Common myeloid progenitor, CD34-positive (primary cell): ENCODE measurements at regions not wholly inside any gene's neighbourhood (a gene's known extent, or its start where the extent isn't known, plus 50 kb on each side); places are given as distances from the start of the nearest gene placed in this dataset.

ENCODE experiments used
- CTCF ChIA-PET: fragments of 350-600 bp; sonication (Branson Sonifier 250); formaldehyde crosslinking; loops from one replicate; lab custom pipeline; 2021; ENCODE audit warnings: antibody characterized with exemption; lab: Charles Lee
- POLR2A ChIA-PET: fragments of 350-600 bp; sonication (Branson Sonifier 250); formaldehyde crosslinking; loops from one replicate; lab custom pipeline; 2021; ENCODE audit warnings: antibody characterized with exemption; lab: Charles Lee
- DNase-seq, 3 donors: peaks; one replicate each; pipeline versions ENCODE4 v3.0.0 to v3.0.0-alpha.2; 2013
- H3K27ac ChIP-seq, 2 experiments: 1 replicate in 1 of 2; 2 replicates in 1 of 2; pipeline ENCODE4 v1.7.0; 2013; ENCODE audit warnings: inconsistent platforms in 2 of 2, low read length in 2 of 2, mild to moderate bottlenecking in 2 of 2, low read depth in 1 of 2, moderate library complexity in 1 of 2; ENCODE audit not compliant: severe bottlenecking in 2 of 2, insufficient read depth in 1 of 2, poor library complexity in 1 of 2
- H3K27me3 ChIP-seq, 5 experiments: replicated peaks in 2 of 5; 1 replicate in 3 of 5; 2 replicates in 2 of 5; pipeline versions ENCODE4 v1.6.1 to v1.7.0; 2013; ENCODE audit warnings: low read length in 4 of 5, mild to moderate bottlenecking in 2 of 5, moderate library complexity in 2 of 5, inconsistent platforms in 1 of 5; ENCODE audit not compliant: insufficient read depth in 5 of 5, control insufficient read depth in 4 of 5
- H3K36me3 ChIP-seq, 4 experiments: 1 replicate in 2 of 4; 2 replicates in 2 of 4; pipeline versions ENCODE4 v1.6.1 to v1.7.0; 2013; ENCODE audit warnings: low read length in 3 of 4, control low read depth in 1 of 4, mild to moderate bottlenecking in 1 of 4; ENCODE audit not compliant: control insufficient read depth in 4 of 4, insufficient read depth in 4 of 4
- H3K4me1 ChIP-seq, 4 experiments: 1 replicate in 3 of 4; 2 replicates in 1 of 4; pipeline versions ENCODE4 v1.6.1 to v1.7.1; 2013; ENCODE audit warnings: low read length in 3 of 4, mild to moderate bottlenecking in 3 of 4, control low read depth in 1 of 4, inconsistent platforms in 1 of 4, moderate library complexity in 1 of 4; ENCODE audit not compliant: control insufficient read depth in 4 of 4, insufficient read depth in 4 of 4; ENCODE audit errors: control extremely low read depth in 1 of 4
- H3K4me3 ChIP-seq, 7 experiments: 1 replicate in 4 of 7; 2 replicates in 3 of 7; pipeline versions ENCODE4 v1.5.1 to v1.7.0; 2013; ENCODE audit warnings: mild to moderate bottlenecking in 7 of 7, low read length in 6 of 7, moderate library complexity in 6 of 7, inconsistent platforms in 2 of 7, low read depth in 2 of 7, control low read depth in 1 of 7; ENCODE audit not compliant: insufficient read depth in 4 of 7, control insufficient read depth in 1 of 7; ENCODE audit errors: extremely low read depth in 1 of 7
- H3K9me3 ChIP-seq, 5 experiments: 1 replicate in 4 of 5; 2 replicates in 1 of 5; pipeline versions ENCODE4 v1.6.1 to v1.7.1; 2013; ENCODE audit warnings: low read length in 4 of 5, mild to moderate bottlenecking in 2 of 5, inconsistent platforms in 1 of 5, low read depth in 1 of 5, moderate library complexity in 1 of 5; ENCODE audit not compliant: control insufficient read depth in 4 of 5, insufficient read depth in 2 of 5; ENCODE audit errors: control extremely low read depth in 1 of 5
- WGBS: methylation state at CpG from one replicate; pipeline ENCODE4 v1.1.5; 2013; ENCODE audit not compliant: insufficient coverage; 5-methylcytosine and 5-hydroxymethylcytosine counted together

- Histone ChIP-seq H3K4me3 (no peak overlapping the region), H3K4me1 (peaks cover 2 to 43% (median 30%) of the 10 kb centered on the region in 4 experiments), H3K27ac (no peak overlapping the region), H3K36me3 (no peaks in the 10 kb centered on the region), H3K27me3 (no peaks in the 10 kb centered on the region), H3K9me3 (peaks cover 0 to 3% (median 0%) of the 10 kb centered on the region in 5 experiments)
- POLR2A ChIA-PET, result no interaction called here
- CTCF ChIA-PET, result interaction anchor here (1.0 to 4.9 kb wide), 11 partner anchors 15 to 328 kb away, joined by 3 to 22 read pairs (median 5); no protein-coding TSS in a partner anchor
- WGBS, result 88% methylated on average over 6 of the region's 9 CpGs
- no peak for DNase-seq
Observed at GRCh38 chr18:23359421-23359820, 93.7 kb upstream of the RIOK3 start.

- CTCF ChIA-PET, result interaction anchor here (0.7 kb wide), 1 partner anchor 286 kb away, joined by 5 read pairs; no protein-coding TSS in a partner anchor
Observed at GRCh38 chr18:23363865-23364570, 89.1 kb upstream of the RIOK3 start.

GRCh38 chr18:23365602-23366001, 87.5 kb upstream of the RIOK3 start:
- Histone ChIP-seq H3K9me3 (no peaks in the 10 kb centered on the region), H3K27ac (no peak overlapping the region), H3K27me3 (no peaks in the 10 kb centered on the region), H3K4me3 (no peak overlapping the region), H3K36me3 (no peaks in the 10 kb centered on the region), H3K4me1 (peaks cover 0 to 4% (median 0%) of the 10 kb centered on the region in 4 experiments)
- ChIA-PET POLR2A (no interaction called here), CTCF (interaction anchor here (0.6 kb wide), 1 partner anchor 13 kb away, joined by 3 read pairs; no protein-coding TSS in a partner anchor)
- no CpG with 5 or more reads among the region's 2 CpGs for WGBS
- no peak for DNase-seq

More at GRCh38 chr18:23363865-23364570, 89.1 kb upstream of the RIOK3 start:
- no peak overlapping the region for H3K4me3 ChIP-seq
- 95% methylated on average over 4 of the region's 6 CpGs for WGBS
- H3K4me1 ChIP-seq, result peaks cover 0 to 4% (median 0%) of the 10 kb centered on the region in 4 experiments
- H3K27me3 ChIP-seq, result no peaks in the 10 kb centered on the region
- DNase-seq, result no peak
- POLR2A ChIA-PET, result no interaction called here
- H3K9me3 ChIP-seq, result peaks cover 0 to 3% (median 0%) of the 10 kb centered on the region in 5 experiments
- no peak overlapping the region for H3K27ac ChIP-seq
- H3K36me3 ChIP-seq, result no peaks in the 10 kb centered on the region

- Histone ChIP-seq H3K4me1 (peaks cover 0 to 3% (median 0%) of the 10 kb centered on the region in 4 experiments), H3K9me3 (no peaks in the 10 kb centered on the region), H3K4me3 (no peak overlapping the region), H3K36me3 (no peaks in the 10 kb centered on the region), H3K27ac (no peak overlapping the region), H3K27me3 (no peaks in the 10 kb centered on the region)
- ChIA-PET CTCF (no interaction called here), POLR2A (no interaction called here)
- no peak for DNase-seq
- 83% methylated on average over 2 of the region's 3 CpGs for whole genome bisulfite sequencing
Observed at GRCh38 chr18:23369266-23369665, 83.8 kb upstream of the RIOK3 start.

GRCh38 chr18:23373570-23373969, 79.5 kb upstream of the RIOK3 start:
- peaks cover 0 to 3% (median 0%) of the 10 kb centered on the region in 4 experiments for H3K4me1 ChIP-seq
- H3K27ac ChIP-seq, result no peak overlapping the region
- DNase-seq, result no peak
- peaks cover 0 to 3% (median 1%) of the 10 kb centered on the region in 4 experiments for H3K36me3 ChIP-seq
- H3K9me3 ChIP-seq, result no peaks in the 10 kb centered on the region
- no peak overlapping the region for H3K4me3 ChIP-seq
- no peaks in the 10 kb centered on the region for H3K27me3 ChIP-seq
- ChIA-PET POLR2A (no interaction called here), CTCF (interaction anchor here (1.2 to 1.3 kb wide), 2 partner anchors 14 to 242 kb away, joined by 3 to 4 read pairs; no protein-coding TSS in a partner anchor)
- WGBS, result 100% methylated on average over 3 of the region's 3 CpGs

- WGBS, result 100% methylated on average over 1 of the region's 3 CpGs
- Histone ChIP-seq H3K4me1 (no peaks in the 10 kb centered on the region), H3K27me3 (no peaks in the 10 kb centered on the region), H3K9me3 (no peaks in the 10 kb centered on the region), H3K36me3 (peaks cover 0 to 3% (median 1%) of the 10 kb centered on the region in 4 experiments), H3K27ac (no peak overlapping the region), H3K4me3 (no peak overlapping the region)
- POLR2A ChIA-PET, result no interaction called here
- CTCF ChIA-PET, result interaction anchor here (0.8 to 3.5 kb wide), 14 partner anchors 14 to 400 kb away, joined by 3 to 14 read pairs (median 4); no protein-coding TSS in a partner anchor
- peak in 2 of 3 donors; percentile 31 for DNase-seq
Observed at GRCh38 chr18:23377669-23378301, 75.3 kb upstream of the RIOK3 start.
